GM12878 (cell line): ENCODE measurements at regions not wholly inside any gene's neighbourhood (a gene's known extent, or its start where the extent isn't known, plus 50 kb on each side); places are given as distances from the start of the nearest gene placed in this dataset.

ENCODE experiments used
- ATAC-seq: fragments of 200-7000 bp; cut with Tn5 transposase; 3 replicates; pipeline ENCODE4 v1.9.1; 2020; ENCODE audit warnings: mild to moderate bottlenecking, moderate library complexity
- BruUV-seq: library from RNA; stranded (reverse); fragments of 400-500 nt; replicated peaks from 2 replicates; lab custom pipeline; 2021; lab: Mats Ljungman, UMichigan
- CTCF ChIA-PET: fragments of 300-600 bp; sonication (Branson Sonifier 250); formaldehyde crosslinking; extraction: SDS; loops from one replicate; lab custom pipeline; 2021; ENCODE audit warnings: inconsistent platforms; lab: Yijun Ruan, JAX
- POLR2A ChIA-PET: fragments of 350-600 bp; formaldehyde crosslinking; extraction: SDS; loops from one replicate; lab custom pipeline; 2021; ENCODE audit warnings: inconsistent platforms; lab: Charles Lee
- RAD21 ChIA-PET: fragments of 300-600 bp; sonication (Branson Sonifier 250); formaldehyde crosslinking; loops from one replicate; lab custom pipeline; 2023; ENCODE audit warnings: antibody characterized with exemption; ENCODE audit not compliant: unreplicated experiment; lab: Charles Lee
- SMC1A ChIA-PET: fragments of 300-600 bp; sonication (Branson Sonifier 250); formaldehyde crosslinking; loops from one replicate; lab custom pipeline; 2023; ENCODE audit not compliant: unreplicated experiment, uncharacterized antibody; lab: Charles Lee
- DNase-seq: peaks from one replicate; pipeline ENCODE4 v3.0.0-alpha.2; 2011; ENCODE audit warnings: low read depth, low spot score
- FAIRE-seq: peaks from 3 replicates; lab custom pipeline; 2011; peaks lifted over from hg19 to GRCh38; lab: Jason Lieb, UNC
- H2AFZ ChIP-seq: 2 replicates; pipeline ENCODE4 v1.6.0; 2011; ENCODE audit warnings: low read depth, low read length, control low read depth; ENCODE audit not compliant: control insufficient read depth
- H3K27ac ChIP-seq: 2 replicates; pipeline ENCODE4 v1.5.1; 2011; ENCODE audit warnings: control low read depth; ENCODE audit not compliant: control insufficient read depth, insufficient read depth
- H3K27me3 ChIP-seq, 2 experiments: replicated peaks in 1 of 2; 2 replicates each; pipeline versions ENCODE4 v1.6.0 to v1.6.1; 2011; ENCODE audit warnings: low read length in 1 of 2; ENCODE audit not compliant: control insufficient read depth in 2 of 2, insufficient read depth in 2 of 2
- H3K36me3 ChIP-seq, 2 experiments: 2 replicates each; pipeline ENCODE4 v1.5.1; 2011; ENCODE audit warnings: low read length in 1 of 2; ENCODE audit not compliant: control insufficient read depth in 2 of 2, insufficient read depth in 2 of 2
- H3K4me1 ChIP-seq: 2 replicates; pipeline ENCODE4 v1.6.1; 2011; ENCODE audit warnings: mild to moderate bottlenecking, low read length, moderate library complexity, mixed read lengths; ENCODE audit not compliant: control insufficient read depth, insufficient read depth
- H3K4me2 ChIP-seq: 2 replicates; pipeline ENCODE4 v1.6.0; 2011; ENCODE audit warnings: control low read depth; ENCODE audit not compliant: control insufficient read depth, insufficient read depth
- H3K4me3 ChIP-seq: fragments of 200-600 bp; sonication (generic); 2 replicates; pipeline ENCODE4 v1.5.1; 2016
- H3K79me2 ChIP-seq: 2 replicates; pipeline ENCODE4 v1.6.0; 2011; ENCODE audit warnings: low read length; ENCODE audit not compliant: control insufficient read depth, insufficient read depth
- H3K9ac ChIP-seq: 2 replicates; pipeline ENCODE4 v1.8.0; 2011; ENCODE audit warnings: low read length, control low read depth, mixed read lengths; ENCODE audit not compliant: control insufficient read depth, insufficient read depth
- H3K9me3 ChIP-seq: replicated peaks from 3 replicates; pipeline ENCODE4 v1.5.1; 2011; ENCODE audit warnings: mild to moderate bottlenecking, low read length; ENCODE audit not compliant: control insufficient read depth, insufficient read depth
- H4K20me1 ChIP-seq: 2 replicates; pipeline ENCODE4 v1.6.0; 2011; ENCODE audit not compliant: control insufficient read depth, insufficient read depth
- CHD4 ChIP-seq: fragments of 200-600 bp; sonication (generic); IDR thresholded peaks from 2 replicates; pipeline ENCODE4 v1.6.1; 2016; ENCODE audit warnings: mild to moderate bottlenecking
- CREB1 ChIP-seq: IDR thresholded peaks from 2 replicates; pipeline ENCODE4 v1.6.1; 2012; ENCODE audit warnings: low read depth, mild to moderate bottlenecking, inconsistent platforms
- ELK1 ChIP-seq: IDR thresholded peaks from 2 replicates; pipeline ENCODE4 v1.6.1; 2012; ENCODE audit warnings: low read depth, low read length, improper control_type of control experiment
- EP300 ChIP-seq, 2 experiments: fragments of 150-350 bp in 1 of 2; IDR thresholded peaks; 2 replicates each; pipeline ENCODE4 v1.6.1; 2011 to 2012; ENCODE audit warnings: low read depth in 2 of 2, low read length in 2 of 2, borderline replicate concordance in 1 of 2, improper control_type of control experiment in 1 of 2, inconsistent platforms in 1 of 2; ENCODE audit not compliant: control insufficient read depth in 1 of 2
- EZH2 ChIP-seq: IDR thresholded peaks from 2 replicates; pipeline ENCODE4 v1.6.1; 2012; ENCODE audit warnings: low read depth, mild to moderate bottlenecking, control low read depth, inconsistent platforms, low read length, borderline replicate concordance; ENCODE audit not compliant: control insufficient read depth
- FOXK2 ChIP-seq: fragments of 450-650 bp; IDR thresholded peaks from 2 replicates; pipeline ENCODE4 v1.6.1; 2017; ENCODE audit warnings: mild to moderate bottlenecking, moderate library complexity
- GABPA ChIP-seq: IDR thresholded peaks from 2 replicates; pipeline ENCODE4 v1.6.1; 2014; ENCODE audit warnings: antibody characterized with exemption, low read depth, mild to moderate bottlenecking, inconsistent platforms
- HCFC1 ChIP-seq: fragments of 150-350 bp; IDR thresholded peaks from 2 replicates; pipeline ENCODE4 v1.6.1; 2014; ENCODE audit warnings: low read length
- HDGF ChIP-seq: fragments of 450-650 bp; IDR thresholded peaks from 2 replicates; pipeline ENCODE4 v1.6.1; 2016; ENCODE audit warnings: antibody characterized with exemption
- HSF1 ChIP-seq: fragments of 150-350 bp; IDR thresholded peaks from 2 replicates; pipeline ENCODE4 v1.6.1; 2014; ENCODE audit warnings: mild to moderate bottlenecking, low read depth, low read length
- PAX8 ChIP-seq: fragments of 450-650 bp; IDR thresholded peaks from 2 replicates; pipeline ENCODE4 v1.6.1; 2017; ENCODE audit warnings: mild to moderate bottlenecking, moderate library complexity
- POLR2AphosphoS5 ChIP-seq: IDR thresholded peaks from 2 replicates; pipeline ENCODE4 v1.6.1; 2011; ENCODE audit warnings: mild to moderate bottlenecking, low read length, inconsistent platforms
- RAD21 ChIP-seq: IDR thresholded peaks from 2 replicates; pipeline ENCODE4 v1.6.1; 2011; ENCODE audit warnings: mild to moderate bottlenecking, low read depth, low read length, moderate library complexity; ENCODE audit not compliant: insufficient read depth
- RAD51 ChIP-seq: fragments of 450-650 bp; IDR thresholded peaks from 2 replicates; pipeline ENCODE4 v1.6.1; 2016; ENCODE audit warnings: moderate library complexity, mild to moderate bottlenecking, inconsistent platforms
- RB1 ChIP-seq: fragments of 450-650 bp; formaldehyde crosslinking; IDR thresholded peaks from 2 replicates; pipeline ENCODE4 v1.6.1; 2017; ENCODE audit warnings: mild to moderate bottlenecking, borderline replicate concordance
- RFX5 ChIP-seq: IDR thresholded peaks from 2 replicates; pipeline ENCODE4 v1.6.1; 2011; ENCODE audit warnings: low read depth, low read length, improper control_type of control experiment
- RUNX3 ChIP-seq: IDR thresholded peaks from 2 replicates; pipeline ENCODE4 v1.6.1; 2012; ENCODE audit warnings: low read length, inconsistent platforms
- SMAD5 ChIP-seq: IDR thresholded peaks from 2 replicates; pipeline ENCODE4 v1.6.1; 2016; ENCODE audit warnings: antibody characterized with exemption, low read depth
- SP1 ChIP-seq: IDR thresholded peaks from one replicate; pipeline ENCODE4 v1.6.1; 2011; ENCODE audit warnings: low read depth, low read length
- TBL1XR1 ChIP-seq: IDR thresholded peaks from 2 replicates; pipeline ENCODE4 v1.6.1; 2012; ENCODE audit warnings: low read depth, low read length, improper control_type of control experiment
- ZSCAN29 ChIP-seq: fragments of 450-650 bp; IDR thresholded peaks from 2 replicates; pipeline ENCODE4 v1.6.1; 2017; ENCODE audit warnings: mild to moderate bottlenecking, moderate library complexity
- WGBS: methylation state at CpG from one replicate; pipeline ENCODE4 v1.1.6; 2016; ENCODE audit warnings: low lambda C conversion rate; ENCODE audit not compliant: insufficient replicate concordance, insufficient coverage; ENCODE audit errors: missing lambda C conversion rate; 5-methylcytosine and 5-hydroxymethylcytosine counted together
- in situ Hi-C: fragments of 300-500 bp; cut with MboI; formaldehyde crosslinking; loops from 9 replicates; pipeline ENCODE4 v1.14.3; 2018; ENCODE audit warnings: mixed read lengths
- intact Hi-C: fragments of 100-400 bp; cut with micrococcal nuclease; formaldehyde crosslinking; loops from one replicate; pipeline ENCODE4 v1.14.2; 2022; ENCODE audit not compliant: unreplicated experiment
- TF ChIP-seq, protein P1 (sequence below): IDR thresholded peaks from 2 replicates; pipeline ENCODE4 v1.6.1; 2011; ENCODE audit warnings: mild to moderate bottlenecking, low read depth, low read length, moderate library complexity; ENCODE audit not compliant: insufficient replicate concordance

DNA sequence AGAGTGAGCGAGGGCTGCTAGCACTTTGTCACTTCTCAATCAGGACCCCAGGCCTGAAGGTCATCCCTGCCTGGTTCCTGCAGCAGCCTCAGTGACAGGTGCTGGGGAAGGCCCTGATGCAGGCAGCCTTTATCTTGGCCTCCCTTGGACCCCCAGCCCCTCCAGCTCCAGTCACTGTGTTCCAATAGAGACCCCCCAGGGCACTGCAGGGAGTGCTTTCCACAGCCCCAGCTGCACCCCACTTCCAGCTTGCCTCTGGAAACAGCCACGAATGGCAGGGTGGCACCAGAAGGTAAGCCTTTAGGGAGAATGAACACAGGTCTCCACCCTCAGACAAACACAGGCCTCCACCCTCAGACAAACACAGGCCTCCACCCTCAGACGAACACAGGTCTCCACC, 241.6 kb upstream of the SGCG start (continued):
- TF ChIP-seq RAD21, result no peak
- no peak for TF ChIP-seq HSF1
- TF ChIP-seq EP300 (IDR thresholded peaks at IDR 0.05; ENCODE audit: borderline replicate concordance in 1 of 2, control insufficient read depth in 1 of 2, low read depth in 2 of 2, low read length in 2 of 2), result no peak
- TF ChIP-seq HDGF, result no peak
- no peak for TF ChIP-seq RB1
- TF ChIP-seq SP1, result no peak
- no peak for TF ChIP-seq FOXK2
- no peak for TF ChIP-seq TBL1XR1
- TF ChIP-seq, all 136 proteins: peak for 0

- H3K36me3 ChIP-seq, result no peaks in the 10 kb centered on the region
- H3K4me2 ChIP-seq, result no peak overlapping the region
- no peak overlapping the region for H3K4me3 ChIP-seq
- no peaks in the 10 kb centered on the region for H3K79me2 ChIP-seq
- H3K9me3 ChIP-seq, result no peaks in the 10 kb centered on the region; the same call in 2 of the 3 replicates
- RAD21 ChIA-PET, result no interaction called here
- CTCF ChIA-PET, result no interaction called here
- H3K4me1 ChIP-seq, result no peaks in the 10 kb centered on the region
- intact Hi-C loops, result no loop called here
- SMC1A ChIA-PET, result no interaction called here
- H4K20me1 ChIP-seq, result no peaks in the 10 kb centered on the region
- no TSS peak for BruUV-seq
- H3K27ac ChIP-seq, result no peak overlapping the region
- POLR2A ChIA-PET, result no interaction called here
- H3K9ac ChIP-seq, result no peak overlapping the region
- no peak overlapping the region for H2AFZ ChIP-seq
- in situ Hi-C loops, result loop anchor here (5.0 kb wide), 1 partner anchor 1427 kb away; no protein-coding TSS in a partner anchor
- ATAC-seq, result no peak
- WGBS, result 45% methylated on average over 11 of the region's 11 CpGs
- no peaks in the 10 kb centered on the region for H3K27me3 ChIP-seq
- FAIRE-seq, result no peak
- no peak for DNase-seq
- TF ChIP-seq POLR2AphosphoS5, result no peak
- no peak for TF ChIP-seq SMAD5
- no peak for TF ChIP-seq PAX8
- TF ChIP-seq, protein P1, sequence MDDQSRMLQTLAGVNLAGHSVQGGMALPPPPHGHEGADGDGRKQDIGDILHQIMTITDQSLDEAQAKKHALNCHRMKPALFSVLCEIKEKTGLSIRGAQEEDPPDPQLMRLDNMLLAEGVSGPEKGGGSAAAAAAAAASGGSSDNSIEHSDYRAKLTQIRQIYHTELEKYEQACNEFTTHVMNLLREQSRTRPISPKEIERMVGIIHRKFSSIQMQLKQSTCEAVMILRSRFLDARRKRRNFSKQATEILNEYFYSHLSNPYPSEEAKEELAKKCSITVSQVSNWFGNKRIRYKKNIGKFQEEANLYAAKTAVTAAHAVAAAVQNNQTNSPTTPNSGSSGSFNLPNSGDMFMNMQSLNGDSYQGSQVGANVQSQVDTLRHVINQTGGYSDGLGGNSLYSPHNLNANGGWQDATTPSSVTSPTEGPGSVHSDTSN, result no peak
- no peak for TF ChIP-seq GABPA
- no peak for TF ChIP-seq RUNX3
- TF ChIP-seq CHD4, result no peak
- TF ChIP-seq ELK1, result no peak
- TF ChIP-seq CREB1, result no peak
- no peak for TF ChIP-seq ZSCAN29
- TF ChIP-seq EZH2, result no peak
- TF ChIP-seq HCFC1, result no peak
- TF ChIP-seq RFX5, result no peak
- TF ChIP-seq RAD51, result no peak
Observed at GRCh38 chr13:22940090-22940710, 240.6 kb upstream of the SGCG start.
